MM.1S (cell line): ENCODE measurements at regions not wholly inside any gene's neighbourhood (a gene's known extent, or its start where the extent isn't known, plus 50 kb on each side); places are given as distances from the start of the nearest gene placed in this dataset.

Experiments
- EZH2 ChIP-seq: fragments of 300-600 bp; sonication (generic); optimal IDR thresholded peaks from 2 replicates; pipeline ENCODE3; 2017; ENCODE audit warnings: low read depth, mild to moderate bottlenecking, antibody characterized with exemption, low read length, mixed read lengths
- TF ChIP-seq, protein P1 (sequence below): fragments of 300-600 bp; sonication (generic); IDR thresholded peaks from 2 replicates; pipeline ENCODE4 v1.5.1; 2016; ENCODE audit warnings: antibody characterized with exemption, low read length, mixed read lengths

DNA sequence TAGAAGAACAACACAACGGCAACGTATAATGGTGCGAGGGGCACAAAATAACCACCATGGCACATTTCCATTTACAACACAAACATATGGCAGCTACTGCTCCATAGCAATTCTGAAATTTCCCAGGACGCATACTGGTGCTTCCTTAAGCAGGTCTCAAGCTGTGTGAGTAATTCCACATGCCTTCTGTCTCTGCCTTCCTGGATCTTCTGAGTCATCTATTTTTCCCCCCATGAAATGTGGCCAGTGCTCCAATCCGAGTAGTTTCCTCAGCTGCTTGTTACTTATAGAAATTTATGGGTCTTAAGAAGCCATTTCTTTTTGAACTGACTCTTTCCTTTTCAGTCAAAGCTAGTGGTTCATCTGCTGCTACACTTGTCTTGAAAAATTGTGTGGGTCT is 256.6 kb upstream of the KLF6 start:
- no peak for TF ChIP-seq EZH2
- TF ChIP-seq, protein P1, sequence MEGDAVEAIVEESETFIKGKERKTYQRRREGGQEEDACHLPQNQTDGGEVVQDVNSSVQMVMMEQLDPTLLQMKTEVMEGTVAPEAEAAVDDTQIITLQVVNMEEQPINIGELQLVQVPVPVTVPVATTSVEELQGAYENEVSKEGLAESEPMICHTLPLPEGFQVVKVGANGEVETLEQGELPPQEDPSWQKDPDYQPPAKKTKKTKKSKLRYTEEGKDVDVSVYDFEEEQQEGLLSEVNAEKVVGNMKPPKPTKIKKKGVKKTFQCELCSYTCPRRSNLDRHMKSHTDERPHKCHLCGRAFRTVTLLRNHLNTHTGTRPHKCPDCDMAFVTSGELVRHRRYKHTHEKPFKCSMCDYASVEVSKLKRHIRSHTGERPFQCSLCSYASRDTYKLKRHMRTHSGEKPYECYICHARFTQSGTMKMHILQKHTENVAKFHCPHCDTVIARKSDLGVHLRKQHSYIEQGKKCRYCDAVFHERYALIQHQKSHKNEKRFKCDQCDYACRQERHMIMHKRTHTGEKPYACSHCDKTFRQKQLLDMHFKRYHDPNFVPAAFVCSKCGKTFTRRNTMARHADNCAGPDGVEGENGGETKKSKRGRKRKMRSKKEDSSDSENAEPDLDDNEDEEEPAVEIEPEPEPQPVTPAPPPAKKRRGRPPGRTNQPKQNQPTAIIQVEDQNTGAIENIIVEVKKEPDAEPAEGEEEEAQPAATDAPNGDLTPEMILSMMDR: no peak
